GM23248 (cell line): ENCODE measurements at regions not wholly inside any gene's neighbourhood (a gene's known extent, or its start where the extent isn't known, plus 50 kb on each side); places are given as distances from the start of the nearest gene placed in this dataset.

ENCODE experiments used
- EZH2 ChIP-seq: fragments of 200-600 bp; sonication (generic); IDR thresholded peaks from 2 replicates; pipeline ENCODE4 v1.6.1; 2018; ENCODE audit warnings: antibody characterized with exemption, mild to moderate bottlenecking; ENCODE audit not compliant: insufficient read depth, poor library complexity, severe bottlenecking
- EZH2phosphoT487 ChIP-seq: fragments of 200-600 bp; sonication (generic); IDR thresholded peaks from 2 replicates; pipeline ENCODE4 v1.6.1; 2018; ENCODE audit warnings: antibody characterized with exemption, moderate library complexity, mild to moderate bottlenecking, low read depth; ENCODE audit not compliant: insufficient read depth

DNA sequence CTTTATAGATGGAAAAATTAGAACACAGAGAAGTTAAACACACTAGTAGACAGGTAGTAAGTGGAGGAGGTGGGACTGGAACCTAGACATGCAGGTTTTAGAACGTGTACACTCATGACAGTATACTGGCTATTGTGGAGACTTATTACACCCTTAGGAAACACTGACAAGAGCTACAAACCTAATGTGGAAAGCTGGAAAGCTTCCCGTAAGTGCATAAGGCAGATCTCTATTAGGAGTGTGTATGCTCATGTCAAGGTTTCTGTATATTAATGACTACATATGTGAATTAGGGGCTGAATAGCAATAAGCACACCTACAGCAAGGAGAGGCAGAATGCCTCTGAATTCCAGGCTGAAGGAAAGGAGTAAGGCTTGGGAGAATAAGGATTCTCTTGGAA, 82.6 kb upstream of the SLC24A5 start:
- TF ChIP-seq EZH2phosphoT487 (no peak), EZH2 (no peak)
